ENCODE measurements at regions not wholly inside any gene's neighbourhood (a gene's known extent, or its start where the extent isn't known, plus 50 kb on each side); places are given as distances from the start of the nearest gene placed in this dataset.

DNA sequence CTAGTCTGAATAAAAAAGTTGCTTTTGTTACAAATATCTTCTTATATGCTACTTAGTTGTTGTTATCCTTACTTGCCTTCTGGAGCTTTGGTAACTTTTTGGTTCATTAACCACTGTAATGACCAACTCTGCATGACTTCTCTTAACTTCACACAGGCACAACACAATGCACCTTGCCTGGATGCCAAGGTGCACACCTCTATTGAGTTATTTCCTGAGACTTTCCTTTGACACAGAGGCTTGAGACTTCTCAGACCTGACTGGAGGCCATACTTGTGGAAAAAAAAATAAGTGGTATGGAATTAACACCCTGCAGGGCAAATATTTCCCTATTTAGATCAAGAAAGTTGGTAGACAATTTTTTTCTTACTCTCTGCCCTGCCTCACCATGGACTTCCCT is 1925.6 kb downstream of the EFNA5 start:
- TF ChIP-seq EZH2 (IDR thresholded peaks at IDR 0.05) (no peak), POLR2AphosphoS5 (IDR thresholded peaks at IDR 0.05; ENCODE audit: borderline replicate concordance, low read depth, low read length) (no peak)

Data from SK-N-MC (cell line).